Suppressor macrophage treated with lipopolysaccharide for 1 hour (primary cell): ENCODE measurements at regions not wholly inside any gene's neighbourhood (a gene's known extent, or its start where the extent isn't known, plus 50 kb on each side); places are given as distances from the start of the nearest gene placed in this dataset.
"Not testable (repeated sequence)": the region's sequence is repeated elsewhere in the genome, so short reads cannot be mapped to it uniquely, and the experiment has no call there.

Experiments
- DNase-seq, 3 donors: peaks; one replicate each; pipeline ENCODE4 v3.0.0-alpha.2; 2020 to 2022

DNA sequence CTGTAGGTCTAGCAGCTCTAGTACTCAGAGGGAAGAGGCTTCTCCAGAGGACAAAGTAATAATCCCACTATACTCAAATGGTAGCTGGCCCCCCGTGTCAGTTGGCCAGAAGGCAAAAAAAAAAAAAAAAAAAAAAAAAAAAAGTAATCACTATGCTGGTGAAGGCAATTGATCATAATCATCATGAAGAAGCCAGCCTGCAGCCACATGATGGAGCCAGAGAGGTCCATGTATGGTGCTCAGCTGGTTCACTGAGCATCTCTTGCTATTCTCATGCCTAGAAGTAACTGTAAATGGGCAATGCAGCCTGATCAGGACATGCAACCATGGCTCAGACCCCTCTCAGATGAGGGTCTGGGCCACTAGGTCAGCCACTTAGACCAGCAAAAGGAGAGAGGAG lies 378.8 kb downstream of the MED13L start:
- DNase-seq, result no peak

DNA sequence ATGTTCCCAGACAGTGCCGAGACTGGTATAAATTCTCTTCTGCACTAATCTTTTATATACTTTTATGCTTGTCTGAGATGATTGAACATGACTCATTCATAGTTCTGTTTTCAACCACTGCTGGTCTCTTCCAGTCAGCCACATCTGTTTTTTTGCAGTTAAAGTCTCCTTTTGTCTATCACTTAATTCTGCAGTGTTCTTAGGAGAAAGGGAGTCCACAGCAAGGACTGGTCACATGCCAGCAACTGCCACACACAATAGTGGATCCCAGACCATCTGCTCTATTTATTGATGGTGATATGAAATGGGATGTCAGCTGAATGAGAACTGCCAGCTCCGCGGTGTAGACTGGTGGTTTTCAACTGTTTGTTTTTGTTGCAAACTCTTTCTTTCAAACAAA lies 379.8 kb downstream of the MED13L start:
- DNase-seq, result no peak

DNA sequence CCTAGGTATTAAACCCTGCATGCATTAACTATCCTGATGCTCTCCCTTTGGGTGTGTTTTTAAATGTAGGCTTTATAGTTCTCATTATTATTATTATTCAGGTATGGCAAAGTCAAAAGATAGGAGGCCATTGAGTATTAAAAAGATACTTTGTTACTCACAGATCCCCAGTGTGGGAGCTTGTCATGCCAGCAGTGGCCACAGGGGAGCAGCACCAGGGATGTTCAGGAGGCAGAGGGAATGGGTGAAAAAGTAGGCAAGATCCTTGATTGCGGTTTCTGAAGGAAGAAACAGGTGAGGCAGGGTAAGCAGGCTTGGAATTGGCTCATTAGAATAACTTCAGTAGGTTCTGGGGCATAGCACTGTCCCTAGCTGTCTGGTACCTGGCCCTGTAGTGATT lies 382.2 kb downstream of the MED13L start:
- peak in 2 of 3 donors; percentile 14 to 20 for DNase-seq

DNA sequence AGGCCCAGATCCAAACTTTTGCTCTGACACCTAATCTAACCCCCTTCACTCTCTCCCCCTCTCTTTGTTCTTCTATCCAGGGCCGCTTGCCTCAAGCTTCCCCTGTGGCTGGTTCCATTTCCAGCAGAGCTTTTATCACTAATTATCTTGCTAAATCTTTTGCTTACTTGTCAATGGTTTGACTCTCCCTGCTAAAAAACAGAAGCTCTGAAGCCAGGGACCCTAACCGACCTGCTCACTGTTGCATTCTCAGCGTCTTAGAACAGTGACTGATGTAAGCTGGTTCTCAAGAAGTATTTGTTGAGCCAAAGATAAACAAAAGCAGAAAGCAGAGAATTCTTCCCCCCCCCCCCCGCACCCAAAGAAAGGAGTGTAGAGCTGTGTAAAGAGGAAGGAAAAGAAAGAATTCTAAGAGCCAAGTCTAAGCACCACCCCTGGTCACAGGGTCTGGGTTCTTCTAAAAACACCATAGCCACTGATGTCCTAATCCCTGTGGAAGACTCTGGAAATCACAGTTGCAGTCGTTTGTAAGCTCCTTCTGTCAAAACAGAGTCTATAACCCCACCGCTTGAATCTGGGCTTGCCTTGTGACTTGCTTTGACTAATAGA lies 385.8 kb downstream of the MED13L start:
- DNase-seq, result no peak

DNA sequence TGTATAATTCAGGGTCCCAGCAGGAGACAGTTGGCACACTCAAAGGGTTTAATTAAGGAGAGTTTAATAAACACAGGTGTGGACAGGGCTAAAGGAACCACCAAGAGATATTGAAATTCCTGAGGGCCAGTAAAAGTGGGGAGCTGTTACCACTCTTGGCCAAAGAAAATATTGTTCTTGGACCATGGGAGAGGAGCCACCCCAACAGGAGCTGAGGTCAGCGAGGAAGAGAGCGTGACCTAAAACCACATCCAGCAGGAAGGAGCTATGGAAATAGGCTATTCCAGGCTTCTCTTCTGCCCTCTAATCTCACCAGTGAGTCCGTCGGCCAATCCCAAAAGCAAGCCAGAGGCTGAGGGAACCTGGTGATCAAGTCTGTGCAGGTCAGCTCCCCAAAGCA lies 390.8 kb downstream of the MED13L start:
- DNase-seq, result no peak

DNA sequence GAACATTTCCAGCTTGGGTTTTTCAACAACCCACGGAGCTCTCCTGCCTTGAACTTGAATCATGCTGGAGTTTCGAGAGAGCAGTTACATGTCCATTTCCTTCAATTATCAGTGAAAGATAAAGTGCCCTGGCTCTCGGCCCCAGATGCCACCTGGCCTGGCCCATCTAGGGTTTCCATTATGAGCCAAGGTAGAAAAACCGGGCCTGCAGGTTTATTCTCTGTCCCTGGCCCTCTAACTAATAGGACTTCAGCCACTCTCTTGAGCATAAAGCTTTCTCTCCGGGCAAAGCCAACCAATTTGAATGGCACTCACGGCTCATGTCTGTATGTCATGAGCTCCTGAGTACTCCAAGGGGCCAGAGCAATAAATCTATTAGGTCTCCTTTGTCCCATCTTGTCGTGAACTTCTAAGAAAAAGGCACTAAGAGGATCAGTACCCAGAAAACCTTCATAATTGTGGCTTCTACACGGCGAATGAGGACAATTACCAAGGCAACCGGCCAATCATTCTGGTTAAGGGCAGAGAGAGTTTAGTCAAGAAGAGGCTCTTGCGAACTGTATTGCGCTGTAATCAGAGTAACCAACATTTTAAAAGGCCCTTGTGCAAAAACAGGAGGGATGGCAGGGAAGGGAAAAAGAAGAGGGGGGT lies 392.3 kb downstream of the MED13L start:
- DNase-seq, result no peak

DNA sequence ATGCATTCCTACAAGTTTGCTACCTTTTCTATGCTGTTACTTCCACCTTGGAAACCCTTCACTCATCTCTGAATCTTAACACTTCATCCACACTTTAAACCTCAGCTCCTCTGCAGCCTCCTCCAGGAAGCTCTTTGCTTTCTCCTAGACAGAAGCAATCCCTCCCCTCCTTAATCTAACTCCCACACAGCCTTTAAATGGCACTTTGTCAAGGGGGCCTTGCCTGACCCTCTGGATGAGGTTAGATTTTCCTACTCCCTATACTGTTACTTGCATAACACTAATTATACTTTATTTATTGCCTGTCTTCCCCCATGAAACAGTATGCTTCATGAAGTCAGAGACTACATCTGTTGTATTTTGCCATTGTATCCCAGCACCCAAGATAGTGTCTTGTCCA lies 394.6 kb downstream of the MED13L start:
- no peak for DNase-seq

DNA sequence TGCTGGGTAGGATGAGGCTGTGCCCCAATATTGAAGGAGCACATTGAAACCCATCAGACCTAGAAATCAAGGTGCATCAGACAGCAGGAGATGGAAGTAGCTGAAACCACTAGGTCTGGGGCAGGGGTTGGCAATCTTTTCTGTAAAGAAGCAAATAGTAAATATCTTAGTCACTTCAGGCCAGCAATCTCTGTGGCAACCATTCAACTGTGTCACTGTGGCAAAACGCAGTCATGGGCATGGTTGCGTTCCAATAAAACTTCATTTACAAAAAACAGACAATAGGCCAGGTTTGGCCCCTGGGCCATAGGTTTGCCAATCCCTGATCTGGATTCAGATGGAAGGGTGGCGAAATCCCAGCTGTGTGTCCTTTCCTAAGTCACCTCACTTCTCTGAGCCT lies 397.3 kb downstream of the MED13L start:
- no peak for DNase-seq

DNA sequence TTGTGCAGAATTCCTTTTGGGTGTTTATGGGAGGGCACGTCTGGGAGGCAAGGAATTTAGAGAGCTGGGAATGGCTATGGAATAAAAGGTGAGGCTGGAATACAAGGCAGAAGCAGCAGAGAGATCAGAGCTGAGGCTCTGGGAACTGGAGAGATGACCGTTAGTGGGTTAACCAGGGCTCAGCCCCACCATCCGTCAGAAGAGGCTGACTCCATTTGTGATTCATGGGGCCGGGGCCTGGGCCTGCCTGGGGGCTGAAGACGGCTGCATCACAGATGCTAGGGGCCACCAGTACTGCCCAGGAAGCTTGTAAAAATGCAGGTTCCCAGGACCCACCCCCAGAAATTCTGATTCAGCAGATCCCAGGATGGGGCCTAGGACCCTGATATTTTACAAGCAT lies 398.1 kb downstream of the MED13L start:
- DNase-seq, result no peak

DNA sequence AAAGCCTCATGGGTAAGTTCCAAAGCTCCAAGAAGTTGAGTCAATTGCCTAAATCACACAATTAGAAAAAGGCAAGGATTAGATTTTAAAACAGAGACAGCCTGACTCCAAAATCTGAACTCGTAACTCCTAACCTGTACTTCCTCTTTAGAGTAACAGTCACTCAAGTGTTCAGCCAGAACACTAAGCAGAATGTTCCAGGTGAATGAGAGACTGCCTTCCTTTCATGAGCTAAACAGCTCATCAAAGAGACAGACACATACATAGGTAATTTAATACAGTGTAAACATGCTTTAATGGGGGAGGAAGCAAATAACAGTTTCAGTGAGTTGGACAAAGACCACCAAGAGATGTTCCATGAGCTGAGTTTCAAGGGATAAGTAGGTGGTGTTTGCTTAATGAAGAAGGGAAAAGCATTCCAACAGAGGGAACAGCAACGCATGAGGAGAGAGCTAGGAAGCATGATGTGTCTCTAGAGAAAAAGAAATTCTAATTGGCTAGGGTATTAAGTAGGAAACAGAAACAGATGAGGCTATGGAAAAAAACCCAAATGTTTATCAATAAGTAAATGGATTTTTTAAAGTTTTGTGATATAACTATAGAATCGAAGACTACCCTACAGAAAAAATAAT lies 403.9 kb downstream of the MED13L start:
- DNase-seq, result no peak

DNA sequence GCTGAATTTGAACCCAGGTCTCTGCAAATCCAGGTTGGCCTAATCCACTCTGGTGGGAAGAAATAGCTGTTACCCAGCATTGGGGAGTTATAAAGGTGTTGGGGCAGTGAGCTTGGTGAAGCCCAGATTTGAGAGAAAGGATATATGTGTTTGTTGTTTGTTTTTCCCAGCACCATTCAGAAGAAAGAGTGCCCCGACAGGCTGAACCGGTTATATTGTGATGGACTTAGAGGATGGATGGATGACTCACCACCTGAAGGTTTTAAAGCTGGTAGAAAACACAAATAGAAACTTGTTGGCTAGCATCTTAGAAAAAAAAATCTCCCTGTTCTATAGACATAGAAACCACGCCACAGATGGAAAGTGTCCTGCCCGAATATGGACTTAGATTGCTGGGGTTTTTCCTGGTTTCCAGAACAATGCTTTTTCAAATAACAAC lies 404.6 kb downstream of the MED13L start:
- DNase-seq, result no peak

DNA sequence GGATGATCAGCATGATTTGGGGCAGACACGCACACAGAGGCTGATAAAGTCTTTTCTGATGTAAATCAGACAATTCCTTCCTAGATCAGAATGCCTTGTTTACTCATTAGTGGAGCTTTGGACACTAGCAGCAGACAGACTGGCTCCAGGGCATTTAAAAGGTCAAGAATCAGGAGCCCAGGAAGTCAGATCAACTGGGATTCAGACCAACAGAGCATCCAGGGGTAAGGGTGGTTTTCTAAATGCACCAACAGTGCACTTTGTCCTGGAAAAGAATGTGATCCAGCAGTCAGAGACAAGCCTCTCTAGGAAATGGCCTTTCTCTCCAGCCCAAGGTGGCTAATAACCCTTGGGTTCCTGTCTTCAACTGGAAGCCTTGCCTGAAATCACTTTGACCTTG lies 405.3 kb downstream of the MED13L start:
- DNase-seq, result no peak

DNA sequence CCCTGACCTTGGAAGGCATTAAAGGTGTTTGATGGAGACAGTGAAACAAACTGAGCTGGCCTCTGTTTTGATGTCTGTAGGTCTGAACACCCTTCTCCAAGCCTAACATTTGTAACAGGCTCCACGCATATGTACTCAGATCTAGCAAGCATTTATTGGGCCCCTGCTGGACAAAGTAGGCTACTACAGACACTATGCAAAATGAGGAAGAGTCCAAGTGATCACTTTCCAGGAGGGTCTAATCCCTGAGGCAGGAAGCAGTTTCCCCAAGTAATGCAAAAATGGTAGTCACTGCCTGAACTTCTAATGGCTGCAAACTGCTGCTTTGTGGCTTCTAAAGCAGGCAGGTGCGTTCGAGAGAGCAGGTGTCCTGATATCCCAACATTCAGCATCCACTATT lies 405.8 kb downstream of the MED13L start:
- peak; percentile 46 to 54 (median 47) for DNase-seq

DNA sequence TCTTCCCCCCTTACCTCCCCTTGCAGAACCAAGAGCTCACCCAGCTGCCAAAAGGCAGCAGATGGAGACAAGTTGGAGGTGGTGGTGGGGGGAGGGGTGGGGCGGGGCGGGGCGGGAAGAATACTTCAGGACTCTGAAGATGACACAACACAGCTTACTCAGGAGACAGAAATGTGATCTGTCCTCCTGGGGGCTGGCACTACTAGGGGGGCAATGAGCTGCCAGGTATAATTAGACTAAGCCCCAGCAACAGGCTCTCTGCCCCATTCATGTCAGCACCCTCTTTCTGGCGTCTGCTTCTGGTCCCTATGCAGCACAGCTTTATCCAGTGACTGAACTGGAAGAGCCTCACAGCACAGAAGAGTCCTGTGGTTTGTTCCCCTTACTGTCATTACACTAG lies 407.0 kb downstream of the MED13L start:
- no peak for DNase-seq

DNA sequence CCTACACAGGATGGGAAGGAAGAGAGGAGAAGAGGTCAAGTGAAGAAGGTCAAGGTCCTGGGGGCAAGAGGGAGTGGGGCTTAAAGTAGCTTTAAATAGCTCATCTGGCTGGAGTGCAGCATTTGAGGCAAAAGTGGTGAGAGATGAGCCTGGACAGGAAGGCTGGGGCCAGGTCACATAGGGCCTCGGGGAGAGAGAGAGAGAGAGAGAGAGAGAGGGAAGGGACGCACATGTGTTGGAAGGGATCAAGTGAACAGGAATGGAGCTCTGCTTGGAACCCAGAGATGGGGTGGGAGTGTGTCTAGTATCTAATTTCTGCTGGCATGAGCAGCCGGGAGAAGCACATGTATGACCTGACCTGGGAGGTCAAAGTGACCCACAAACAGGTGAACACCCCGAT lies 407.5 kb downstream of the MED13L start:
- DNase-seq, result no peak

DNA sequence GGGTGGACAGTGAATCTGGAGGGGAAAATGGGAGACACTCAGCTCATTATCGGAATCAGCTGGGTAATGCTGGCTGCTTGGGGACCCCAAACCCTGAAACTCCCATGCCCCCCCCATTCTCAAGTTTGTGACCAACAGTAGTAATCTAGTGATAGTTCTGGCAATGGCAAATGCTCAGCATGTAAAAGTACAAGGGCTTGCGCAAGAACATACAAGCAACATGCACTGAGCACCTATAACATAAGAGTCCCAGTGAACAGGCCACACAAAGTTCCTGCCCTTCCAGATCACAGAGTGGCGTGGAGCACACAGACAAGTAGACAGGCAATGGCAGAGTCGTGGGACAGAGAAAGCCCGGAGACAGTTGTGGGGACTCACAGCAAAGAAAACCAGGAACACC lies 407.9 kb downstream of the MED13L start:
- DNase-seq, result no peak

DNA sequence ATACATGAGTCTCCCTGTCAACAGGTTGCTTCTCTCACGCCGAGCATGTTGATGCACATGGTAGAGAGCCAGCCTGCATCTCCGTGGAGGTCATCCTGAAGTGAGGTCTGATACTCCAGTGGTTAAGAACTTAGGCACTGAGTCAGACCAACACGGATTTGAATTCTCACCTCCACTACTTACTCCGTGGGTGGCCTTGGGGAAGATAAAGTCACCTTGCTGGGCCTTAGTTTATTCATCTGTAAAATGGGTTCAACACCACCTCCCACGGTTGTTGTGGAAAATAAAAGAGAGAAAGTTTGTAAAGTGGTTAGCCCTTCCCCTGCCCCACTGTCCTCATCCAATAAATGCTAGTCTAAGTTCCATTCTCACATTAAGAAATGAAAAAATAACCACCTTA lies 408.9 kb downstream of the MED13L start:
- DNase-seq, result no peak

DNA sequence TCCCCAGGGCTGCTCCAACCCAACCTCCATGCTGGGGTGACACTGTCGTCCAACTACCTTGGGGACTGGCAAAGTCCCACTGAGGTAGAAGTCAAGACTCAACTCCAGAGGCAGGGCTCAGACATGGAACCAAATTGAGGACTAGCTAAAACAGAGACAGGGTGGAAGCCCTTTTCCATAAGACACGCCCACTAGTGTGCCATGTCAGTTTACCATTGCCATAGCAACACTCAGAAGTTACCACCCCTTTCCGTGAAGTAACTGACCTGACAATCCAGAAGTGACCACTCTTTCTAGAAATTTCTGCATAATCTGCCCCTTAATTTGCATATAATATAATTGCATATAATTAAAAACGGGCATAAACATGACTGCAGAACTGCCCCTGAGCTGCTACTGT lies 409.6 kb downstream of the MED13L start:
- no peak for DNase-seq

DNA sequence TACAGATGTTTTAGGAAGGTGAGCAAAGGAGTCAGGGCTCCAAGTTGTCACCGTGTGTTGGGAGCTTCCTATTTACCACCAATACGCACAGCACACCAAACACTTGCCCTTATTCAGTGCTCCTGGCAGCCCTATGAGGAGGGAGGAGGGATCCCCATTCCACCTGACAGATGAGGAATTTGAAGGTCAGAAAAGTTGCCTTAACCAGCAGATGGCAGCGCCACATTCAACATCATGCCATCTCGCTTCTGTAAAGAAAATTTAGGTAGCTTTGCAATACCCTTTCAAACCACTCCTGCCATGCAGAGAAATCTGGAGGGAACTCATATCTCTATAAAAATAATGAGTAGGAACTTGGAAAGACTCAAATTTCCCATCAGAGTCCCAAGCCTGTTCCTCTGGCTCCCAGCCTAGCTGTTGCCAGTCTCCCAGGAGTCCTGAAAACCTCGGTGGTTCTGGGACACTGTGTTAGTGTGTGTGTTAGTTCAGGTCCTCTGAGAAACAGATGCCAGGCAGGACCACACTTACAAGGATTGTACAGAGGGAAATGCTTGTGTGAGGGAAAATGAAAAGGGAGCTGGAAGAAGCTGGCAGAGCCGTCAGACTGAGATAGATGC lies 410.5 kb downstream of the MED13L start:
- no peak for DNase-seq

DNA sequence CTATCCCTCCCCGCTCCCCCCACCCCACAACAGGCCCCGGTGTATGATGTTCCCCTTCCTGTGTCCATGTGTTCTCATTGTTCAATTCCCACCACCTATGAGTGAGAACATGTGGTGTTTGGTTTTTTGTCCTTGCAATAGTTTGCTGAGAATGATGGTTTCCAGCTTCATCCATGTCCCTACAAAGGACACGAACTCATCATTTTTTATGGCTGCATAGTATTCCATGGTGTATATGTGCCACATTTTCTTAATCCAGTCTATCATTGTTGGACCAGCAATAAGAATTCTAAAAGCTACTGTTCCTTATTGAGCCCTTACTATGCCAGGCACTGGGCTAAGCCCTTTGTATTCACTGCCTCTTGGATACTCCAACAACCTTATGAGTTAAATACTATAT lies 411.2 kb downstream of the MED13L start:
- DNase-seq, result not testable (repeated sequence)

DNA sequence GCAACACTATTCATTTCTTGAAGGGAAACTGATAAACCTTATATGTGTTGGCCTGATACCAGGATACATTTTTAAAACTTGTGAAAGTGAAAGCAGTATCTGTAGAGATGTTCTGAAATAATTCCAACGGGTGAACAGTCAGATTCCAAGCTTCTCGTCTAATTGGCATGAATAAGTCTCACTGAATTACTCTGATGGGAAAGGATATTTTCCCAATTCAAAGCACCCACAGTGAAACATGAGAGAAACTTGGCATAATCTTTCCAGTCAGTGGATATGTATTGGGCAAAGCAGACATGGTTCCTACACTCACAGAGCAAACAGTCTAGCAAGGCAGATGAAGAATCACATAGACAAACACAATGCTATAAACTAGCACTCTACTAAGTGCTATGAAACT lies 413.1 kb downstream of the MED13L start:
- no peak for DNase-seq

DNA sequence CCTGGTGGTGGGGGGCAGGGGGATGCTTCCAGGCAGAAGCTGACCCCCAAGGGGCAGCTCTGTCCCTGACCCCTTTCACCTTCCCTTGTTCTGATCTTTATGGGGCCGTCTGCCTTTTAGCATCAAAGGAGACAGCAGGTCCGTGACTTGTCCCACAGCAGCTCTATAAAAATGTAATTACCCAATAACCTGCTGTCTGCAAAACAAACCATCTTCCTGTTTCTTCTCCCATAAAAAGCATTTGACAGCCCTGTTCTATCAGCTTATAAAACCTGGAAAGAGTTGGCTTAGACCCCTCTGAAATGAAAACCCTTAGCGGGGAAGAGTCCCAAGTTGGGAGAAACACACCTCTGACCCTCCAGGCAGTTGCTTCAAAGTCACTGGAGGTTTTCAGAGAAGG lies 416.9 kb downstream of the MED13L start:
- no peak for DNase-seq

DNA sequence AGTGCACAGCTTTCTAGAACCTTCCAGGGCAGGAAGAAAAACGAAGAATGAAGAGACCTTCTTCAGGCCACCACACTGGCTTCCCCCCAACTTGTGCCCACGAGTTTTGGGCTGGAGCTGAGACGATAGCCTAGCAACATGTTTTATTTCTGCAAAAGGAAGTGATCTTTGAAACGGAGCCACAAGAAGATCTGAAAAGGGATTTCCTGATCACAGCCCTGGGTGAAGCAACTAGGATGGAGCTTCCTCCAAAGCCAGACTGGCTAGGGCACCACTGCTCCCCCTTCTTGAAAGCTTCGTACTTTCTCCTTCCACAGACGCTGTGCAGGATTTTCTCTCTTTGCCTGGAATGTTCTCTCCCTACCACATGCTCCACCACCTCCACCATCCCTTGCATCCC lies 418.3 kb downstream of the MED13L start:
- no peak for DNase-seq

DNA sequence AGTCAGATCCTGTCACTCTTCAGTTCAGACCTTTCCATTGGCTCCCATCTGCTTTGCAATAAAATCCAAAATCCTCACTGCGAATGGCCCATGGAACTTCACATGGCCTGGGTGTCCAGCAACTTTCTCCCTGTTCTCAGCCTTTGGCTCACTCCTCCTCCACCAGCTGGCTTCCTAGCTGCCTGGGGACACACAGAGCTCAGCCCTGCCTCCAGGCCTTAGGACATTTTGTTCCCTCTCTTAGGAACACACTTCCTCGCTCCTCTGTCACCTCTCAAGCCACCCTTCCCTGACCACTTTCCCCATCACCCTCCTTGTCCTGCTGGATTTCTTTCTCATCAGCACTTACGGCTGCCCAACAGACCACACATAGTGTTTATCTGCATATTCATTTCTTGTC lies 419.6 kb downstream of the MED13L start:
- no peak for DNase-seq
